ENCODE measurements at regions not wholly inside any gene's neighbourhood (a gene's known extent, or its start where the extent isn't known, plus 50 kb on each side); places are given as distances from the start of the nearest gene placed in this dataset.

DNA sequence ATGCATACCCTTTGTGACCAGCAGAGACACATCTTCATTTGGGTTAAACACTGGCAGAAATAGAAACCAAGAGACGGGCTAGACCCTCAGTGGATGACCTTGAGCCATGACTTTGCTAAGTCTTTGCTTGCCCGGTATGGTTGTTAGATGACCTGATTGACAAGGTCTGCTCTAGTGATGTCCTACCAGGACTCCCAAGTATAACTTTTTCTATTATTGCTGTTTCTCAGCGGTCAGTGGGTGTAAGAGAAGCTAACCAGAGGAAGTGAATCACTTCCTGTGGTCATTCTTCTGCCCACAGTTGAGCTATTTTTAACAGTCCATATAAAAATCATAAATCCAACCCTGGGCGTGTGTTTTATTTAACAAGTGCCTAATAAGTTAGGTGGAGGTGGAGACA lies 126.2 kb upstream of the ETS2 start:
- H3K4me3 ChIP-seq (ENCODE audit: insufficient read depth, low read depth, low read length), result no peak overlapping the region
- 97% methylated on average over 3 to 4 of the region's 4 CpGs for WGBS, 2 experiments
- H3K27me3 ChIP-seq (ENCODE audit: control insufficient read depth, insufficient read depth, low read length, poor library complexity, severe bottlenecking), result no peaks in the 10 kb centered on the region
- no peaks in the 10 kb centered on the region for H3K9me3 ChIP-seq (ENCODE audit: control insufficient read depth, low read length)
- H3K27ac ChIP-seq (ENCODE audit: insufficient read depth, low read depth, low read length, poor library complexity, severe bottlenecking), result no peak overlapping the region
- H3K36me3 ChIP-seq (ENCODE audit: control insufficient read depth, insufficient read depth, low read length), result no peaks in the 10 kb centered on the region
- H3K4me1 ChIP-seq (ENCODE audit: control insufficient read depth, insufficient read depth, low read length), result peaks cover 7% of the 10 kb centered on the region

DNA sequence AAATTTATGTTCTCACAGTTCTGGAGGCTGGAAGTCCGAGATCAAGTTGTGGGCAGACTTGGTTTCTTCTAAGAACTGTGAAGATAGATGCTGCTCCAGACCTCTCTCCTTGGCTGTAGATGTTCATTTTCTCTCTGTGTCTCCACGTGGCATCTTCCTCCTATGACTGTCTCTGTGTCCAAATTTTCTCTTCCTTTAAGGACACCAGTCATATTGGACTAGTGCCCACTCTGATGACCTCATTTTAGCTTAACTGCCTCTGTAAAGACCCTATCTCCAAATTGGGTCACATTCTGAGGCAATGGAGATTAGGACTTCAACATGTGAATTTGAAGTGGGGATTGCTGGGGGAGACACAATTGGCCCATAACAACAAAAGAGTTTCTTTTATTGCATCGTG lies 125.3 kb upstream of the ETS2 start:
- Histone ChIP-seq H3K9me3 (ENCODE audit: control insufficient read depth, low read length) (no peaks in the 10 kb centered on the region), H3K27me3 (ENCODE audit: control insufficient read depth, insufficient read depth, low read length, poor library complexity, severe bottlenecking) (no peaks in the 10 kb centered on the region), H3K36me3 (ENCODE audit: control insufficient read depth, insufficient read depth, low read length) (no peaks in the 10 kb centered on the region), H3K4me3 (ENCODE audit: insufficient read depth, low read depth, low read length) (no peak overlapping the region), H3K27ac (ENCODE audit: insufficient read depth, low read depth, low read length, poor library complexity, severe bottlenecking) (no peak overlapping the region), H3K4me1 (ENCODE audit: control insufficient read depth, insufficient read depth, low read length) (peaks cover 7% of the 10 kb centered on the region)
- 92 to 93% methylated on average over 3 of the region's 3 CpGs for WGBS, 2 experiments

DNA sequence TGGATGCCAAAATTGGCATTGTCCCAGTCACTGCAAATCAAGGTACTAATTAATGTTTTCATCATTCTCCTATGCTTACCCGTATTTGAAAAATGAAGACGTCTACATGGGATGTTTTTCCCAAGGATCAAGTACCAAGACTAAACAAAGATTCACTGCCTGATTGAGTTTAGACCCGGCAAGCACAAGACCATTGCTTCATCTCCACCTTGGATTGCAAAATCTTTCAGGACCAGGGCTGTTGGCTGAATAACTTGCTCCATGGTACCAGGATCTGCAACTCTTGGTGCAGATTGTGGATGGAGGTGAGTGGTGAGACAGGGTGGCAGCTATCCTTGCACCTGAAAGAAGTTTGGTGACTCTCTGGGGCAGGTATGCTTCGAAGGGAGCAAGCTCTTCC lies 122.5 kb upstream of the ETS2 start:
- no peaks in the 10 kb centered on the region for H3K9me3 ChIP-seq (ENCODE audit: control insufficient read depth, low read length)
- no peaks in the 10 kb centered on the region for H3K27me3 ChIP-seq (ENCODE audit: control insufficient read depth, insufficient read depth, low read length, poor library complexity, severe bottlenecking)
- no peak overlapping the region for H3K27ac ChIP-seq (ENCODE audit: insufficient read depth, low read depth, low read length, poor library complexity, severe bottlenecking)
- WGBS, 2 experiments, result 96 to 97% methylated on average over 4 of the region's 4 CpGs
- H3K4me1 ChIP-seq (ENCODE audit: control insufficient read depth, insufficient read depth, low read length), result peaks cover 7% of the 10 kb centered on the region
- no peaks in the 10 kb centered on the region for H3K36me3 ChIP-seq (ENCODE audit: control insufficient read depth, insufficient read depth, low read length)
- no peak overlapping the region for H3K4me3 ChIP-seq (ENCODE audit: insufficient read depth, low read depth, low read length)

DNA sequence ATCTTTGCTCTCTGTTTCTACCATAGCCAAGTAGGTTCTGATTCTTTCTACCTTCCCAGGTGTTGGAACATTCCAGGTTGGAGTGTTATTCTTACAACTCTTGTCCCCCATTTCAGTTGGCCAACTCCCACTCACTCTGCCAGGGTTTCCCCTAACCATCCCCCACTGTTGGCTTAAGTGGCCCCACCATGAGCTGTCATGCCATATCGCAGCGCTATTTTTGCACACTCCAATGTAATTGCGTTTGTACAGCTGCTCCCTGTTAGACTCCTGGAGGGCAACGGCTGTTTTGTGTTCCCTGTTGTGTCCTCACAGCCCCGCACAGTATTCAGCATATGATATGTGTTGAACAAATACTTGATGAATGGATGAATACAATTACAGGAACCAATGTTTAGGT lies 117.7 kb upstream of the ETS2 start:
- no peaks in the 10 kb centered on the region for H3K36me3 ChIP-seq (ENCODE audit: control insufficient read depth, insufficient read depth, low read length)
- H3K27ac ChIP-seq (ENCODE audit: insufficient read depth, low read depth, low read length, poor library complexity, severe bottlenecking), result no peak overlapping the region
- WGBS, 2 experiments, result 93 to 98% methylated on average over 5 of the region's 5 CpGs
- H3K4me3 ChIP-seq (ENCODE audit: insufficient read depth, low read depth, low read length), result no peak overlapping the region
- no peaks in the 10 kb centered on the region for H3K9me3 ChIP-seq (ENCODE audit: control insufficient read depth, low read length)
- no peaks in the 10 kb centered on the region for H3K27me3 ChIP-seq (ENCODE audit: control insufficient read depth, insufficient read depth, low read length, poor library complexity, severe bottlenecking)
- peaks cover 7% of the 10 kb centered on the region for H3K4me1 ChIP-seq (ENCODE audit: control insufficient read depth, insufficient read depth, low read length)

DNA sequence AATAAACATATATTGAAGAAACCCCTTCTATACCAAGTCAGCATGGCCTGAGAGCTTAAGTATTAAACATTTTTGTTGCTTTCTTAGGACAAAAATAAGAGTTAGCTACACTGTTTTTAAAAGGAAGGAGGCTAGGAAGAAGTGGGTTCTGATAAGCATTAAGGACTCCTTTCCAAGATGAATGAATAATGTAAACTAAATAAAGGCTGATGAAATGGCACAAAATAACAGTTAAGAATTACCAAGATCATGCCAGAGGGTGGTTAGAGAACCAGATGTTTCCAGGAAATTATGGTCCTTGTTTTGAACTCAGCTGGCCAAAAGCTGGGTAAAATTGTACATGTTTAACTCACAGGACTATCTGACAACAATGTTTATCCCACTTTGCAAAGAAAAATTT lies 114.1 kb upstream of the ETS2 start:
- Histone ChIP-seq H3K9me3 (ENCODE audit: control insufficient read depth, low read length) (no peaks in the 10 kb centered on the region), H3K4me3 (ENCODE audit: insufficient read depth, low read depth, low read length) (no peak overlapping the region), H3K36me3 (ENCODE audit: control insufficient read depth, insufficient read depth, low read length) (no peaks in the 10 kb centered on the region), H3K27ac (ENCODE audit: insufficient read depth, low read depth, low read length, poor library complexity, severe bottlenecking) (no peak overlapping the region), H3K27me3 (ENCODE audit: control insufficient read depth, insufficient read depth, low read length, poor library complexity, severe bottlenecking) (no peaks in the 10 kb centered on the region), H3K4me1 (ENCODE audit: control insufficient read depth, insufficient read depth, low read length) (no peaks in the 10 kb centered on the region)

DNA sequence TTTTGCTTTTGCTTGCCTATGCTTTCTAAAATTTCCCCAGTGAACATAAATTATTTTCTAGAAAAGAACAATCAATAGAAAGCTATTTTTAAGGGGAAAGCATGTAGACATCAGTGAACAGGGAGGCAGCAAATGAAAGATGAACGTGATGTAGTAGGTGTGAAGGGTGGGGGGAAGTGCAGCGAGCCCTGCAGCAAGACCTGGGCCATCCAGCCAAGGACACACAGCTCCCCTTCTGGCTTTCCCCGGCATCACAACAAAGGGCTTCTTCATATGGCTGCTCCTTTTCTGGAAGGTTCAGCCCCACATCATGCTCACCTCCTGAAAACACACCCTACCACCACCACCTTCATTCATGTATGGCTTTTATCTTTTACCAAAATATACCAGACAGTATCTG lies 109.2 kb upstream of the ETS2 start:
- Histone ChIP-seq H3K27me3 (ENCODE audit: control insufficient read depth, insufficient read depth, low read length, poor library complexity, severe bottlenecking) (no peaks in the 10 kb centered on the region), H3K4me3 (ENCODE audit: insufficient read depth, low read depth, low read length) (no peak overlapping the region), H3K36me3 (ENCODE audit: control insufficient read depth, insufficient read depth, low read length) (no peaks in the 10 kb centered on the region), H3K9me3 (ENCODE audit: control insufficient read depth, low read length) (no peaks in the 10 kb centered on the region), H3K27ac (ENCODE audit: insufficient read depth, low read depth, low read length, poor library complexity, severe bottlenecking) (no peak overlapping the region), H3K4me1 (ENCODE audit: control insufficient read depth, insufficient read depth, low read length) (no peaks in the 10 kb centered on the region)
- 77 to 93% methylated on average over 3 of the region's 3 CpGs for WGBS, 2 experiments

DNA sequence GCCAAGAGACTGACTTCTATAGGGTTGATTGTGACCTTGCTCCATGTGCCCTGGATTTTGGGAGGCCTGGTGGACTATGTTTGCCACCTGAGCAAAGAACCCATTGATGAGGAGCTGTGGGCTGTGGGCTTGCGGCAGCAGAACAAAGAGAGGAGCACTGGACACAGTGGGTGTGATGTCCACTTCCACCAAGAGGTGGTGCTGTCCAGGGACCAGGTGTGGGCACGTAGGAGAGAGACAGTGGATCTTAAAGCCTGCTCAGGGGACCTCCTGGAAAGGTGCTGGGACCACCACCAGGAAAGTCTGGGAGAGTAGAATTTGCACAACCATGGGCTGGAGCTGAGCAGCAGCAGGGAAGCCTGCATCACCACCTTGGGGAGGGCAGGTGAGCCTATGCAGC lies 106.7 kb upstream of the ETS2 start:
- 78% methylated on average over 2 of the region's 2 CpGs for WGBS, 2 experiments
- no peak overlapping the region for H3K4me3 ChIP-seq (ENCODE audit: insufficient read depth, low read depth, low read length)
- no peak overlapping the region for H3K27ac ChIP-seq (ENCODE audit: insufficient read depth, low read depth, low read length, poor library complexity, severe bottlenecking)
- H3K9me3 ChIP-seq (ENCODE audit: control insufficient read depth, low read length), result no peaks in the 10 kb centered on the region
- no peaks in the 10 kb centered on the region for H3K4me1 ChIP-seq (ENCODE audit: control insufficient read depth, insufficient read depth, low read length)
- no peaks in the 10 kb centered on the region for H3K27me3 ChIP-seq (ENCODE audit: control insufficient read depth, insufficient read depth, low read length, poor library complexity, severe bottlenecking)
- H3K36me3 ChIP-seq (ENCODE audit: control insufficient read depth, insufficient read depth, low read length), result no peaks in the 10 kb centered on the region

DNA sequence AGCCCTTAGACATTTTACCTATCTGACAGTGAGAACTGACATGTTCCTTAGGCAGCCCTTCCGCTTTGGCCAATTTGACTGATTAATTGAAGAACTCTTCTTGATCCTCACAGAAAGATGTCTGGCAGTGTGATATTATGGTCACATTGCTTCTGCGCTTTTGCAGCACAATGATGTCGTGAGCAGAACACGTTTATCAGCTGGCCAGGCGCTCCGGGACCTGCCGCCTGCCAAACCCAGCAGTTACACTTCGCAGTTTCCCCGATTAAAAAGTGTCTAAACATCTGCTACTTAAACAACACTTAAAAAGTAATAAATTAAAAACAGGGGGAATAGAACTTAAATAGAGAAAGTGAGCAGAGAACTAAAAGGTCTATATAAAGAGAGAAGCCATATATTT lies 103.5 kb upstream of the ETS2 start:
- no peak overlapping the region for H3K27ac ChIP-seq (ENCODE audit: insufficient read depth, low read depth, low read length, poor library complexity, severe bottlenecking)
- H3K4me1 ChIP-seq (ENCODE audit: control insufficient read depth, insufficient read depth, low read length), result no peaks in the 10 kb centered on the region
- 93 to 94% methylated on average over 9 of the region's 9 CpGs for WGBS, 2 experiments
- H3K36me3 ChIP-seq (ENCODE audit: control insufficient read depth, insufficient read depth, low read length), result no peaks in the 10 kb centered on the region
- H3K4me3 ChIP-seq (ENCODE audit: insufficient read depth, low read depth, low read length), result no peak overlapping the region
- no peaks in the 10 kb centered on the region for H3K27me3 ChIP-seq (ENCODE audit: control insufficient read depth, insufficient read depth, low read length, poor library complexity, severe bottlenecking)
- H3K9me3 ChIP-seq (ENCODE audit: control insufficient read depth, low read length), result no peaks in the 10 kb centered on the region

DNA sequence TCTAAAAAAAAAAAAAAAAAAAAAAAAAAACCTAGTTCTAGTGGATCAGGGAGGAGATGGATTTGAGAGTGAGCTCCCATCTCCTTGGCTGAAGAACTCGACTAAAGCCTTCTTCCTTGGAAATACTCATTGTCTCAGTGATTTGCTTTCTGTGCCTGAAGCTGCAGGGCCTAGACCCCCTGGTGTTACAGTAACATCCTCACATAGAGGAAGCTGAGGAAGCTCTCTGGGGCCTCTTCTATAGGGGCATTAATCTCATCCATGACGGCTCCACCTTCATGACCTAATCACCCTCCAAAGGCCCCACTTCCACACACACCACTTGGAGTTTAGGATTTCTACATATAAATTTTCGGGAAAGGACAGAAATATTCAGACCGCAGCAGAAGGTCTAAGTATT lies 95.9 kb upstream of the ETS2 start:
- Histone ChIP-seq H3K36me3 (ENCODE audit: control insufficient read depth, insufficient read depth, low read length) (no peaks in the 10 kb centered on the region), H3K27me3 (ENCODE audit: control insufficient read depth, insufficient read depth, low read length, poor library complexity, severe bottlenecking) (no peaks in the 10 kb centered on the region), H3K27ac (ENCODE audit: insufficient read depth, low read depth, low read length, poor library complexity, severe bottlenecking) (no peak overlapping the region), H3K9me3 (ENCODE audit: control insufficient read depth, low read length) (no peaks in the 10 kb centered on the region), H3K4me3 (ENCODE audit: insufficient read depth, low read depth, low read length) (no peak overlapping the region), H3K4me1 (ENCODE audit: control insufficient read depth, insufficient read depth, low read length) (no peaks in the 10 kb centered on the region)
- 64 to 65% methylated on average over 4 of the region's 4 CpGs for whole genome bisulfite sequencing, 2 experiments

DNA sequence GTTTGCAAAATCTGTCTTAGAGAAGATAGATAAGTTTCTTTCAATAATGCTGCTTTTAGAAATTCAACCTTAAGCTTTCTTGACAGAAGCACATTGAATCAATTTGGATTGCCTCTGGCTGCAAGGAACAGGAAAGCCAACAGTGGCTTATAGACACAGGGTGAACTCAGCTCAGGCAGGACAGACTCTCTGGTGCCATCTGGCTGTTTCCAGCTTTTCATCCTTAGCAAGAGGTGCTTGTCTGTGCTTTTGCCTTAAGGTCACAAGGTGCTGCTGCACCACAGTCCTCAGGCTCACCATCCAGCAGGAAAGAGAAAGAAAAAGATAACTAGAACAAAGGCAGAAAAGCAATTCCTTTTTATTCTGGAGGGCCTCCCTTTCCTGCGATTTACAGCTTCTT lies 93.7 kb upstream of the ETS2 start:
- Histone ChIP-seq H3K27me3 (ENCODE audit: control insufficient read depth, insufficient read depth, low read length, poor library complexity, severe bottlenecking) (no peaks in the 10 kb centered on the region), H3K4me3 (ENCODE audit: insufficient read depth, low read depth, low read length) (no peak overlapping the region), H3K36me3 (ENCODE audit: control insufficient read depth, insufficient read depth, low read length) (no peaks in the 10 kb centered on the region), H3K4me1 (ENCODE audit: control insufficient read depth, insufficient read depth, low read length) (no peaks in the 10 kb centered on the region), H3K9me3 (ENCODE audit: control insufficient read depth, low read length) (no peaks in the 10 kb centered on the region), H3K27ac (ENCODE audit: insufficient read depth, low read depth, low read length, poor library complexity, severe bottlenecking) (no peak overlapping the region)
- WGBS, 2 experiments, result 85 to 88% methylated on average over 1 of the region's 1 CpG

DNA sequence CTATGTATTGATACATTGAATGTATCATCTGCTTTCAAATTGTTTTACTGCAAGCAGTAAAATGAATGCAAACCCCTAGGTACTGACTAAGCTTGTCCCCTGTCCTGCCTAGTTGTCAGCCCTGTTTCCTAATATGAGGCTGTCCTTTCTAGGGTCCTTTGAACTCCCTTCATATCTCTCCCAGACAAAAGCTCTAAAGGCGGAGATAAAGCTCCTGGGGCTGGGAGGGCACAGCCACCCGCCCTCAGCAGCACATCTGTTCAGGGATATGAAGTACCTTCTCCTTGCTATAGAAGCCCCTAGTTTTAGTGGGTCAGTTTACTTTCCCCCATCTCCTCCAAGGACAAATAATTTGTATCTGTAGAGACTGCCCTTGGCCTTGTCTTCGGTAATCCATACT lies 93.1 kb upstream of the ETS2 start:
- H3K36me3 ChIP-seq (ENCODE audit: control insufficient read depth, insufficient read depth, low read length), result no peaks in the 10 kb centered on the region
- no peak overlapping the region for H3K27ac ChIP-seq (ENCODE audit: insufficient read depth, low read depth, low read length, poor library complexity, severe bottlenecking)
- no peaks in the 10 kb centered on the region for H3K9me3 ChIP-seq (ENCODE audit: control insufficient read depth, low read length)
- H3K4me1 ChIP-seq (ENCODE audit: control insufficient read depth, insufficient read depth, low read length), result no peaks in the 10 kb centered on the region
- 90 to 100% methylated on average over 2 of the region's 3 CpGs for WGBS, 2 experiments
- H3K4me3 ChIP-seq (ENCODE audit: insufficient read depth, low read depth, low read length), result no peak overlapping the region
- H3K27me3 ChIP-seq (ENCODE audit: control insufficient read depth, insufficient read depth, low read length, poor library complexity, severe bottlenecking), result no peaks in the 10 kb centered on the region

Measured in ectodermal cell (in vitro differentiated cells).